ENCODE measurements at regions not wholly inside any gene's neighbourhood (a gene's known extent, or its start where the extent isn't known, plus 50 kb on each side); places are given as distances from the start of the nearest gene placed in this dataset.
"Not testable (repeated sequence)": the region's sequence is repeated elsewhere in the genome, so short reads cannot be mapped to it uniquely, and the experiment has no call there.

- DNase-seq (ENCODE audit: low spot score), result no peak
These were observed 192.6 kb downstream of the COX18 start for GRCh38 chr4:72876946-72877345.

- DNase-seq (ENCODE audit: low spot score), result no peak
These were observed 194.0 kb downstream of the COX18 start for GRCh38 chr4:72875545-72875944.

GRCh38 chr4:72875138-72875537, 194.4 kb downstream of the COX18 start:
- no peak for DNase-seq (ENCODE audit: low spot score)

GRCh38 chr4:72864898-72865297, 204.6 kb downstream of the COX18 start:
- DNase-seq (ENCODE audit: low spot score), result no peak

GRCh38 chr4:72864277-72864676, 205.2 kb downstream of the COX18 start:
- not testable (repeated sequence) for DNase-seq (ENCODE audit: low spot score)

- no peak for DNase-seq (ENCODE audit: low spot score)
These were observed 208.8 kb downstream of the COX18 start for GRCh38 chr4:72860766-72861165.

GRCh38 chr4:72858328-72858727, 211.2 kb downstream of the COX18 start:
- no peak for DNase-seq (ENCODE audit: low spot score)

- no peak for DNase-seq (ENCODE audit: low spot score)
These were observed 211.7 kb downstream of the COX18 start for GRCh38 chr4:72857787-72858186.

- no peak for DNase-seq (ENCODE audit: low spot score)
These were observed 212.3 kb downstream of the COX18 start for GRCh38 chr4:72857216-72857615.

GRCh38 chr4:72846280-72847111, 223.0 kb downstream of the COX18 start:
- DNase-seq (ENCODE audit: low spot score), result no peak

- DNase-seq (ENCODE audit: low spot score), result no peak
These were observed 226.1 kb downstream of the COX18 start for GRCh38 chr4:72843466-72843865.

GRCh38 chr4:72842323-72842722, 227.2 kb downstream of the COX18 start:
- DNase-seq (ENCODE audit: low spot score), result no peak

- not testable (repeated sequence) for DNase-seq (ENCODE audit: low spot score)
These were observed 229.3 kb downstream of the COX18 start for GRCh38 chr4:72840166-72840565.

- no peak for DNase-seq (ENCODE audit: low spot score)
These were observed 240.7 kb downstream of the COX18 start for GRCh38 chr4:72828864-72829263.

GRCh38 chr4:72827968-72828367, 241.5 kb downstream of the COX18 start:
- no peak for DNase-seq (ENCODE audit: low spot score)

- DNase-seq (ENCODE audit: low spot score), result no peak
These were observed 249.4 kb downstream of the COX18 start for GRCh38 chr4:72820107-72820506.

- no peak for DNase-seq (ENCODE audit: low spot score)
These were observed 248.0 kb upstream of the ADAMTS3 start for GRCh38 chr4:72817012-72817411.

GRCh38 chr4:72814241-72814640, 245.2 kb upstream of the ADAMTS3 start:
- no peak for DNase-seq (ENCODE audit: low spot score)

- no peak for DNase-seq (ENCODE audit: low spot score)
These were observed 240.2 kb upstream of the ADAMTS3 start for GRCh38 chr4:72809208-72809607.

- no peak for DNase-seq (ENCODE audit: low spot score)
These were observed 236.3 kb upstream of the ADAMTS3 start for GRCh38 chr4:72805284-72805683.

GRCh38 chr4:72797486-72797885, 228.5 kb upstream of the ADAMTS3 start:
- no peak for DNase-seq (ENCODE audit: low spot score)

GRCh38 chr4:72791054-72791453, 222.0 kb upstream of the ADAMTS3 start:
- DNase-seq (ENCODE audit: low spot score), result no peak

GRCh38 chr4:72786401-72786990, 217.5 kb upstream of the ADAMTS3 start:
- no peak for DNase-seq (ENCODE audit: low spot score)

GRCh38 chr4:72779241-72779640, 210.2 kb upstream of the ADAMTS3 start:
- DNase-seq (ENCODE audit: low spot score), result no peak
